ENCODE measurements at regions not wholly inside any gene's neighbourhood (a gene's known extent, or its start where the extent isn't known, plus 50 kb on each side); places are given as distances from the start of the nearest gene placed in this dataset.
A peak's percentile ranks its signal among the peaks of the same experiment; 100 is the strongest.

DNA sequence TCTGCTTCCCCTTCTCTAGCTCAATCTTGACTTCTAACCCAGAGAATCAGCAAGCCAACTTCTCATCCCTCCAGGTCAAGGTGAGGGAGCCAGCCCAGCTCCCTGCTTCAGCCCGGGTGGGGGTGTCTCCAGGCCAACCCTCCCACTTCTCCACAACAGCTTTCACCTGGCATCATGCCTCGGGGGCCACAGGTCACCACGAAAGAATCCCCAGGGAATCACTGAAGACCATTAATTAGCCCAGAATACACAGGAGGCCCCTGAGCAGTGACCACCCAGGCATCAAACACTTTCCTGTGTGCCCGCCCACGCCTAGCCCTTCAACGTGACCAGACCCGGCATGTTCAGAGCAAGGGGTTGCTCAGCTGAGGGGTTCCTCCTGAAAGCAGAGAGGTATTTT is 646.7 kb downstream of the BCOR start:
- DNase-seq, result no peak

DNA sequence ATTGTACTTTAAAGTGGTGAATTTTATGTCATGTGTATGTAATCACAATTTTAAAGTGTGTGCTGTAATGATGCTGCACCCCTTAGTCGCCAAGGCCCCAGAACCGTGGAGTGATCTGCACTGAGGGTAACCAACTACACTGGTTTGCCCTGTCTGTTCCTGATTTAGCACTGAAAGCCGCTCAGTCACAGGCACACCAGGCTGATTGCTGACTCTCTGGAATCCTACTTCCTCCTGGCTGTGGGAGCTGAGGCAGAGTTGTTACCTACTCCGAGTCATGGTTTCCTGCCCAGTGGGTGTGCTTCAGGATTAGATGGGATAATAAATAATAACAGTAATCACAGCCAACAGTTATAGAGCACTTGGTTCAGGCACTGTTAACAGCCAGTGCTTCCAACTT is 645.4 kb downstream of the BCOR start:
- DNase-seq, result no peak

GRCh38 chrX:39453889-39454621 is 643.7 kb downstream of the BCOR start:
- DNase-seq, result no peak

DNA sequence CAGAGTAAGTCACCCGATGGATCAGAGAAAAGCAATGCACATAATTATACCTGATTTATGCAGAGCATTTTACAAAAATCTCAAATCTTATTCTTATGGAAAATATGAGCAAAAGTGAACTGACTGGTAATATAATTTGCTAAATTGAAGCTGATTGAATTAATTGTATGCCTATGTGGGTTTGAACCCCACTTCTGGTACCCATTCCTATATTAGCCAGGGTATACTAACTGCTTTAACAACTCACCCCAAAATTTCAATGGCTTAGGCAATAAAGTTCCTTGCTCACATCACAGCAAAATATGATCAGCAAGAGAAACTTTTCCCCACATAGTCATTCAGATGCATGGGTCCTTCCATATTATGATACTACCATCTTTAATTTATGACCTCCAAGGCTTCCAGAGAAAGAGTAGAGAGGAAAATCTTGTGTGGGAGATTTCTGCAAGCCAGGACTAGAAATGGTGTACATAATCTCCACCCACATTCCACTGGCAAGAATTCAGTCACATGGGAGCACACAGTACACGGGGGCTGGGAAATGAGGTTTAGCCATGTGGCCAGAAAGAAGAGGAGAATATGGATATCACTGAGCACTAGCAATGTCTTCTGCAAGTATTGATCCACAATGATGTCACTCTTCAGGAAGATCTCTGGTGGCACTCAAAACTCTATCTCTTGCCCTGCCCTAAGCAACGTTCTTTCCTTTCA is 640.7 kb downstream of the BCOR start:
- DNase-seq, result no peak

GRCh38 chrX:39458779-39459178 is 639.0 kb downstream of the BCOR start:
- DNase-seq, result no peak

DNA sequence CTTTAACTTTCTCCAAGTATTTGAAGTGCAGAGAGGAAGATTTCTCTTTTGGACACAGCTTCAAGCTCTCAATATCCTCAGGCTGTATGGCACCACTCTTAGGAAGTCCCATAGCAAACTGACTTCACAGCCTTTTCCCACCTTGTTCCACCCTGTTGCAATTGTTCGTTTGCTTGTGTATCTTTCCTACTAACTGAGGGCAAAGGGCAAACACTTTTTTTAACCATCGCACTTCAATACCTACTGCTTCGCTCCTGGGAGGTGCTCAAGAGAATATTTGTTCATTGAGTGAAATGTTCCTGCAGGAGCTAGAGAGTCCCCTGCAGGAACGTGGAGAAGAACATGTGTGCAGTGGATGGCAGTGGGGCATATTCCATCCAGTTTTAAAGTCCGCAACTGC is 638.6 kb downstream of the BCOR start:
- DNase-seq, result no peak

GRCh38 chrX:39459952-39460351 is 637.8 kb downstream of the BCOR start:
- DNase-seq, result peak; percentile 69 to 85

DNA sequence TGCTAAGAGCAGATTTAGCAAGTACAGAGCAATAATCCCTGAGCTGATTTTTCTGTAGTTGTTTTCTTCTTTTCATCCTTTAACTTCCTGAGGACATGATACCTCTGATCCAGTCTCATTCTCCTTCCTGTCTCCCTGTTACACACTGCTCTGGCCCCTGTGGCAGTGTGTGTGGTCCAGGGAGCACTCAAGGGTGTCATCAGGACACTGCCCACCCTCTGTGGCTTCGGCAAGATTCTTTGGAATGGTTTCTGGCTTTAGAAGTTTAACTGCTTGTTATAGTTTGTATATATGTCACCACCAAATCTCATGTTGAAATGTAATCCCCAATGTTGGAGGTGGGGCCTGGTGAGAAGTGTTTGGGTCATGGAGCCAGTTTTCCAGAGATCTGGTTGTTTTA is 637.3 kb downstream of the BCOR start:
- DNase-seq, result no peak

GRCh38 chrX:39462835-39463234 is 634.9 kb downstream of the BCOR start:
- DNase-seq, result no peak

DNA sequence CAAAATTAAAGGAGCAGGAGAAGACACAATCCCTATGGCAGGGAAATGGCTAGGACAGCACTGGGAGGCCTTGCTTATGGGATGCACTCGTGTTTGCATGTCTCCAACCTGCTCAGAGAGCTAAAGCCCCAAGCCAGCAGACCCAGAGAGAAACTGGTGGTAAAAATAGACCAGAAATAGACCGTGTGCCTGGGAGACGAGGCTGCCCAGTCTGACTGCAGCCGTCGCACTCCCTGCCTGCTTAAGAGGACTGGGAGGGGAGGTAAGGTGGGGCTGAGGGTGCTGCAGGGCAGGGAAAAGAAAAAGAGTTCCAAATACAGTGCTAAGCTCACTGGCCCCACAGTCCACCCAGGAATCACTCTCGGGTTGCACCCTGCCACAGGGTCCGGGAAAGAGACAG is 633.5 kb downstream of the BCOR start:
- DNase-seq, result no peak

DNA sequence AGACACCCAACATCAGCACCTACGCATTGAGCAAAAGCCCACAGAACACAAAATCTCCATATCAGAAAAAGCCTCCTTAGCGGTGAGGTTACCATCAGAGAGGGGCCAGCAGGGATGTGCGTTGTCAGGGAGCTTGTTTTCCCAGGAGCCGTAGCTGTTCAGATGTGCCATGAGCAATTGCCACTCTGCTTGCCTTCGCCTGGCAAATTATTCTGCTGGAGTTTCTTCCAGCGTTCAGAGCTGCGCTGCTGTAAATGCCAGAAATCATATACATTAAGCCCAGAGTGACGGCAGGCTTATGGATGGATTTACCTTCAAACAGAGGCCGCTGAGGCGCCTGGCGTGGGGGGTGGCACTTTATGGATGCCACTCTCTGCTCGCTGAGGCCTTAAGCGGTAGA is 632.3 kb downstream of the BCOR start:
- no peak for DNase-seq

DNA sequence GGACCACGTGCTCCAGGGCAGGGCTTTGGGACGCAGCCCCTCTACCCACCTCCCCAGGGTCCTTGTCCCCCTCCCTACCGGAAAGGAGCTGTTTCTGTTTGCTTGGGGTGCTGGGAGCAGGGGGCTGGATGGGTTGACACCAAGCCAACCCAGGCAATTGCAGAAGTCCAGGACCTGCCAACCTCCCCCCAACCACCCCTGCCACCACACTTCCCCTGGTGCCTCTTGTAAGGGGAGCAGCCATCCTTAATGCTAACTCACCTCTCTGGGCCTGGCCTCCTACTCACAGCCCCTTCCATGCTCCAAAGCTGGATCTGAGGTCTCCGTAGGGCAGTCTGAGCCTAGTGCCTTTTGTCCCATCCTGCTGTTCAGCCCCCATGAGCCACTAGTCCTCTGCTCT is 631.9 kb downstream of the BCOR start:
- DNase-seq, result no peak

GRCh38 chrX:39469126-39469525 is 628.6 kb downstream of the BCOR start:
- no peak for DNase-seq

DNA sequence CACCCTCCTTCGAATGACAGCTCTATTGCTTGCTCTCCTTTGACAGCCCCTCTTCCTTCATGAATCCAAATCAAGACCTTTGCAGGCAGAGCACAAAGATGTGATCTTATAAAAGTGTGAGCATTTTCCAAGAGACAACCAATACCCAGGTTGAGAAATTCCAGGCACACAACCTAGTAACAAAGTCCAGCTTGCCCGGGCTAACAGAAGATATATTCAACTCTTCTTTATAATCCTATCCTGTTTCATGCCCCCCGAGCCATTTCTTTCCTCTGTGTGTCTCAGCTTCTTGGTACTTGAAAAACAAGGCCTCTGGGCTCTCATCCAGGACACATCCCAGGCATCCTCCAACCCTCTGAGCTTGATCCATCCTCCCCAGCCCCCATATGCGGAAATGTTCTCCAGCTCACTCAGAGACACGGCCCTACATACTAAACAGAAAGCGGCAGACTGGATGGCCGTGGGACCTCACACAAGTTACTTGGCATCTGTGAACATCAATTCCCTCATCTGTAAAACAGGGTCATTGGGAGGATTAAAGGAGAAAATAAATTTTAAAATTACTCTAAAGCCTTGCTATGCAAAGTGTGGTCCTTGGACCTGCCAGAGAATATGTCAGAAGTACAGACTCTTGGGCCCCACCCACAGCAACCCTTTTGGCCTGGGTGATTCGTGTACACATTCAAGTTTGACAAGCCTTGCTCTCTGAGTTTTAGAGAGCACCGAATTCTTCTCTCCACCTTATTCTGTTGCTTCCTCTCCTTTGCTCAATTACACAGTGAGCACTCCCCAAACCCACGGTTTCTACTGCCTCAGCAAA is 627.0 kb downstream of the BCOR start:
- no peak for DNase-seq

- DNase-seq, result no peak
Measured at GRCh38 chrX:39472161-39472560, 625.6 kb downstream of the BCOR start.

DNA sequence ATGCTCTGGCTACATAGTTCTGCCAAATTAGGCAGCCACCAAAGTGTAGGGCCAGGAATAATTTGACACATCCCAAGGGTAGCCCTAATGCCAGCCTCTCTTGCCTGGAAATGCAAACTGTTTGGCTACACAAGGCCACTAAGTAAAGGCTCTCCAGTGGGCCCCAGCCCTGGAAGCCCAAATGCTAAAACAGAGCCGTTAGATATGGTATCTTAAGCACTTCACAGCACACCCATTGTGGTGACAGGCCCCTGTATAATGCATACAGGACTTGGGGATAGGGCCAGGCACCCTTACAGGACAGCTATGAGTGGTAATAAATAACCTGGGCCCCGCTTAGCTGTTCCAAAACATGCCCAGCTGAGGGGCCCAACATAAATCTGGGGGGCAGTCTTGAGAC is 623.9 kb downstream of the BCOR start:
- no peak for DNase-seq

- no peak for DNase-seq
Measured at GRCh38 chrX:39475372-39475771, 622.4 kb downstream of the BCOR start.

DNA sequence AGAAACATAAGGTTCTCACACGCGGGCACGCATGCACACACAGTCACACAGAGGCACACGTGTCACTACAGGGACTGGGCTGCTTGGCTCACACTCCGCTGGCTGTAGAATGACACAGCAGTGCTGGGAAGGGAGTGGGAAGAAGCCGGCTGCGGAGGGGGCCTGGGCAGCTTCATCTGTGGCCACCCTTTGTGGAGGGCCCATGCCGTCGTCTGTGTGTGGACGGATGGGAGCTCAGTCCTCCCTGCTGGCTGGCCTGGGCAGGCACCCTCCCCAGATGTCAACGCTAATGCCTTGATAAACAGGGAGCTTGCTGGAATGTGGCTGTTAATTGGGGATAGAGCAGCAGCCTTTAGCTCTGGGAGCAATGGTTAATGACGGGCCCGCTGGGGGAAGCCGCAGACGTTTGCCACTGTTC is 621.1 kb downstream of the BCOR start:
- no peak for DNase-seq

DNA sequence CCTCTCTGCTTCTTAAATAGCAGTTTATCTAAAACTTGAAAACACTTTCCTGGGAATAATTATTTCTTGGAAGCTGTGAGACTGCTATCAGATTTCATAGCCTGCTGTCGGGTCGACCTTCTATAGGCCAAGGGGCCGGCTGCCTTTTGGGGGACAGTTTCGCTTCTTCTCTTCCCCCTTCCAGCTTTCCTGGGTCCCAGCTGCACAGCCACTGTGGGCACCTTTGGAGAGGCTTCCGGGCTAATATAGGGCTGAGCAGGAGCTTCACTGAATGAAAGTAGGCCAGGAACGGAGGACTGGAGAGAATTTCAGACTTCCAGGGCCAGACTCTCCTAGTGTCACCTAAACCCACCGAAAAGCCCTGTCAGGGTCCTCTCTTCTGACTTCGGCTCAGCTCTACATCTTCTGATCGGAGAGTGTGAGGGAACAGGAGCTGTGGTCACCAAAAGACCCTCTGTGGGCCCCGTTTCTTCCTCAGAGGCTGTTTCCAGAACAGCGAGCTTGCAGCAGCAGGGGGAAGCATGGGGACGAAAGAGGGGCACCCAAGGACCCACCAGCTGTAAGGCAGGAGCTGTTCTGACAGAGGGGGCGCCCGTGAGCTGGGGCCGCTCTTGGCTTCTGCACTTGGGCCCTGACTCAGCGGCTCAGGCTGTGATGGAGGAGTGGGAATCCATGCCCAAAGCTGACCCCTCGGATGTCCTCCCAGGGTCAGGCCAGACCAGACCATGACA is 620.6 kb downstream of the BCOR start:
- no peak for DNase-seq

DNA sequence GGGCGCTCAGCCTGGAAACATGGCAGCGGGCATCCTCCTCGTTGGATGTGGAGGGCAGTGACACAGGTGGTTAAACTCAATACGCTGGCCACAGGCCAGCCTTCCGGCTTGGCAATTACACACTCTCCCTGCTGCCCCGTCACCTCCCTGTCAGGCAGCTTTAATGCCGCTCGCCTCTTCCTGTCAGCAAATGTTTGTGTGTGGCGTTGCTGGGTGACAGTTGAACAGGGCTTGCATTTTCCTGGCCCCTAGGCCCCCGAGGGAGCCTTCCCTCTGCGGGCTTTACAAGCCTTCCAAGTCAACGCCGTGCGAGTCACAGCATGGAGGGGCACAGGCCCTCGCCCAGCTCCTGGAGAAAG is 620.0 kb downstream of the BCOR start:
- peak; percentile 74 to 91 for DNase-seq

DNA sequence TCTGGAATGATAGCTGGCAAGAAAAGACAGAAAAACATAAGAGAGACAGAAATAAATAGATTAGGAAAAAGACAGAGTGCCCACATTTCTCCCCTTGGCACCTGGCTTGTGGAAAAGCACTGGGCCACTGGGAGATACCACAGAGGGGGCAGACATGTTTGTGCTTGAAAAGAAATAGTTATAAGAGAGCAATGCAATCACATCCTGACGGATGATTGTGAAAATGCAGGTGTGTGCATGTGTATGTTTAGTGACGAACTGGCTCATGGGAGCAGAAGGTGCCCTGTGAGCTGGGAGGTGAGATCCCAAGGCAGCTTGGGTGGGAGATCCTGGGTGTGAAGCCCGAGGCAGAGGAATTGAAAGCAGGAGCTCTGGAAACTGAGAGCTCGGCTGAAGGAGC is 617.9 kb downstream of the BCOR start:
- no peak for DNase-seq

DNA sequence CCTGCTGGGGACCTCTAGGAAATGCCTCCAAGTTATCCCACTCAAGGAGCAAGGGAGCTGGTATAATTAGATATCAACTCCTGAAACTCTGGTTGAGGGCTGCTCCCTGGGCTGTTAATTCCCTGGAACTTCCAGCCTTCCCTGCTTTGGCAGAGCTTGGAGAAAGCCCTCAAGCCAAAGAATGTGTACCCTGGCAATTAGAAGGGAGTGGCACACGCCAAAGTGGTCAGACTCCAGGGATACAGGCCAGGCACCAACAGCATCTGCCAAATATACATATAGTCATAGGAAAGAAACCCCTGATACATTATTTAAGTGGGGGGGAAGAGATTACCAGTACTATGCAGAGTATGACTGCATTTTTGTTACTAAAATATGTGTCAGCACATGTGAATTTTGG is 616.8 kb downstream of the BCOR start:
- peak in 1 of 2 experiments; percentile 35 for DNase-seq

DNA sequence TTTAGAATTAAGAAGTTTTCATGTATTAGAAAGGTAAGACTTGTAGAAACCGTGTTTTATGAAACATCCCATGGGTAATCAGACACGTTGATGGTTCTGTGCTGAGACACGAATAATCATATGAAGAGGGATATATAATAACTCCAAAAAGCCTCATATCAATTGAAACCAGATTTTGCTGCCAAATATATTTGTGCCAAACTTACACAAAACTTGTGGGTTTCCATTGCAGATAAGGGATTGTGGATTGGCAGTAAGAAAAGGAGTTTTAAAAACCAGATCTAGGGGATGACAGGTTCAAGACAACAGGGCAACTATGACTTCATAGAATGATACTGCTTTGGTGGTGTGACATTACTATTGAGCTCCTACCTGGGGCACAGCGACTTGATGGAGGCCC is 616.1 kb downstream of the BCOR start:
- DNase-seq, result no peak

Data from NCI-H2081 (cell line).